IMR-90 (cell line): ENCODE measurements at regions not wholly inside any gene's neighbourhood (a gene's known extent, or its start where the extent isn't known, plus 50 kb on each side); places are given as distances from the start of the nearest gene placed in this dataset.

Source experiments
- ATAC-seq: fragments of 200-7000 bp; cut with Tn5 transposase; 2 replicates; pipeline ENCODE4 v1.9.1; 2020; ENCODE audit warnings: low read depth, mild to moderate bottlenecking, moderate library complexity
- BruUV-seq: library from RNA; stranded (reverse); fragments of 400-500 nt; replicated peaks from 2 replicates; lab custom pipeline; 2021; lab: Mats Ljungman, UMichigan
- CTCF ChIA-PET: fragments of 300-600 bp; formaldehyde crosslinking; extraction: SDS; loops from one replicate; lab custom pipeline; 2021; ENCODE audit warnings: antibody characterized with exemption; lab: Yijun Ruan, JAX
- POLR2A ChIA-PET: fragments of 300-600 bp; sonication (Branson Sonifier 250); formaldehyde crosslinking; loops from one replicate; lab custom pipeline; 2022; ENCODE audit warnings: antibody characterized with exemption; ENCODE audit not compliant: unreplicated experiment; lab: Charles Lee
- DNase-seq: peaks from one replicate; pipeline ENCODE4 v3.0.0; 2013
- H2AFZ ChIP-seq: replicated peaks from 2 replicates; pipeline ENCODE3; 2013; ENCODE audit warnings: low read length, mild to moderate bottlenecking; ENCODE audit not compliant: poor library complexity
- H2AK5ac ChIP-seq: 2 replicates; pipeline ENCODE4 v1.6.1; 2013; ENCODE audit warnings: low read depth, low read length, inconsistent platforms
- H2AK9ac ChIP-seq: replicated peaks from 2 replicates; pipeline ENCODE3; 2013; ENCODE audit warnings: mild to moderate bottlenecking, low read depth, low read length, moderate library complexity; ENCODE audit not compliant: poor library complexity
- H2BK120ac ChIP-seq: 2 replicates; pipeline ENCODE4 v1.6.1; 2013; ENCODE audit warnings: low read depth, low read length, inconsistent platforms
- H2BK15ac ChIP-seq: 3 replicates; pipeline ENCODE4 v1.6.1; 2013; ENCODE audit warnings: low read depth, low read length, inconsistent platforms
- H2BK20ac ChIP-seq: 2 replicates; pipeline ENCODE4 v1.6.1; 2013; ENCODE audit warnings: low read depth, mild to moderate bottlenecking, inconsistent platforms, low read length, moderate library complexity
- H2BK5ac ChIP-seq: 2 replicates; pipeline ENCODE4 v1.6.1; 2013; ENCODE audit warnings: mild to moderate bottlenecking, low read depth, low read length, inconsistent platforms; ENCODE audit not compliant: poor library complexity, severe bottlenecking
- H3K14ac ChIP-seq: replicated peaks from 2 replicates; pipeline ENCODE4 v1.6.1; 2013; ENCODE audit warnings: low read depth, low read length, inconsistent platforms
- H3K18ac ChIP-seq: 2 replicates; pipeline ENCODE4 v1.6.1; 2013; ENCODE audit warnings: low read depth, low read length, control low read depth
- H3K23ac ChIP-seq: 2 replicates; pipeline ENCODE4 v1.6.1; 2013; ENCODE audit warnings: low read depth, low read length, inconsistent platforms
- H3K27ac ChIP-seq: 2 replicates; pipeline ENCODE4 v1.5.1; 2013; ENCODE audit warnings: mild to moderate bottlenecking, control low read depth, low read length; ENCODE audit not compliant: insufficient read depth
- H3K27me3 ChIP-seq: 2 replicates; pipeline ENCODE4 v1.6.1; 2013; ENCODE audit warnings: low read length; ENCODE audit not compliant: control insufficient read depth, insufficient read depth
- H3K36me3 ChIP-seq: 2 replicates; pipeline ENCODE4 v1.6.1; 2013; ENCODE audit warnings: low read length, mixed read lengths; ENCODE audit not compliant: control insufficient read depth, insufficient read depth
- H3K4ac ChIP-seq: 2 replicates; pipeline ENCODE4 v1.6.1; 2013; ENCODE audit warnings: low read depth, low read length, inconsistent platforms
- H3K4me1 ChIP-seq: 2 replicates; pipeline ENCODE4 v1.6.1; 2013; ENCODE audit warnings: low read length, mixed read lengths; ENCODE audit not compliant: control insufficient read depth, insufficient read depth
- H3K4me2 ChIP-seq: 2 replicates; pipeline ENCODE4 v1.6.1; 2013; ENCODE audit warnings: low read depth, mild to moderate bottlenecking, control low read depth, low read length, moderate library complexity
- H3K4me3 ChIP-seq: 2 replicates; pipeline ENCODE4 v1.5.1; 2013; ENCODE audit warnings: low read depth, mild to moderate bottlenecking, control low read depth, low read length, moderate library complexity; ENCODE audit not compliant: insufficient read depth
- H3K56ac ChIP-seq: 2 replicates; pipeline ENCODE4 v1.6.1; 2013; ENCODE audit warnings: low read length, inconsistent platforms; ENCODE audit not compliant: insufficient read depth; ENCODE audit errors: extremely low read depth
- H3K79me1 ChIP-seq, 2 experiments: 2 replicates each; pipeline ENCODE4 v1.6.1; 2013; ENCODE audit warnings: low read length in 2 of 2, inconsistent platforms in 1 of 2, low read depth in 1 of 2
- H3K9ac ChIP-seq: 2 replicates; pipeline ENCODE4 v1.6.1; 2013; ENCODE audit warnings: low read depth, low read length, control low read depth
- H3K9me1 ChIP-seq: 2 replicates; pipeline ENCODE4 v1.6.1; 2013; ENCODE audit warnings: low read length, inconsistent platforms; ENCODE audit not compliant: insufficient read depth
- H3K9me3 ChIP-seq: 2 replicates; pipeline ENCODE4 v1.6.1; 2013; ENCODE audit warnings: low read length; ENCODE audit not compliant: control insufficient read depth, insufficient read depth
- H4K20me1 ChIP-seq: 2 replicates; pipeline ENCODE4 v1.6.1; 2013; ENCODE audit warnings: low read length, inconsistent platforms; ENCODE audit not compliant: insufficient read depth
- H4K5ac ChIP-seq: 2 replicates; pipeline ENCODE4 v1.6.1; 2013; ENCODE audit warnings: mild to moderate bottlenecking, low read depth, low read length, control low read depth
- H4K8ac ChIP-seq, 2 experiments: 2 replicates each; pipeline ENCODE4 v1.6.1; 2013; ENCODE audit warnings: low read depth in 2 of 2, low read length in 2 of 2, control low read depth in 1 of 2, inconsistent platforms in 1 of 2
- H4K91ac ChIP-seq: 2 replicates; pipeline ENCODE4 v1.6.1; 2013; ENCODE audit warnings: low read depth, low read length, inconsistent platforms; ENCODE audit not compliant: insufficient read depth
- MAFK ChIP-seq: IDR thresholded peaks from 2 replicates; pipeline ENCODE4 v1.6.1; 2012; ENCODE audit warnings: low read depth, low read length, improper control_type of control experiment
- MAZ ChIP-seq: IDR thresholded peaks from 2 replicates; pipeline ENCODE4 v1.6.1; 2012; ENCODE audit warnings: low read depth, mild to moderate bottlenecking, low read length, improper control_type of control experiment, moderate library complexity, borderline replicate concordance
- POLR2A ChIP-seq: IDR thresholded peaks from 2 replicates; pipeline ENCODE4 v1.6.1; 2012; ENCODE audit warnings: mild to moderate bottlenecking, low read depth, low read length
- WGBS, 2 experiments: methylation state at CpG; one replicate each; pipeline versions ENCODE4 v1.1.5 to v1.1.7; 2013; ENCODE audit warnings: missing lambda C conversion rate in 2 of 2; ENCODE audit not compliant: insufficient read length in 1 of 2; ENCODE audit errors: extremely low coverage in 2 of 2; 5-methylcytosine and 5-hydroxymethylcytosine counted together
- dilution Hi-C: fragments of 300-500 bp; cut with HindIII; formaldehyde crosslinking; loops from one replicate; pipeline ENCODE4 v1.14.3; 2018; ENCODE audit warnings: low sequenced_read_pairs; ENCODE audit not compliant: unreplicated experiment
- in situ Hi-C: fragments of 300-500 bp; cut with MboI; formaldehyde crosslinking; loops from 3 replicates; pipeline ENCODE4 v1.14.3; 2019; ENCODE audit warnings: low sequenced_read_pairs, inconsistent platforms, mixed read lengths
- intact Hi-C: fragments of 100-400 bp; cut with micrococcal nuclease; formaldehyde crosslinking; loops from 2 replicates; pipeline ENCODE4 v1.10.0; 2022
- TF ChIP-seq, protein P1 (sequence below): fragments of 150-350 bp; IDR thresholded peaks from 2 replicates; pipeline ENCODE4 v1.6.1; 2017; ENCODE audit warnings: mild to moderate bottlenecking, antibody characterized with exemption, low read length, low read depth
- TF ChIP-seq, protein P2 (sequence below): fragments of 150-350 bp; IDR thresholded peaks from 2 replicates; pipeline ENCODE4 v1.6.1; 2016; ENCODE audit warnings: low read depth, mild to moderate bottlenecking, low read length, moderate library complexity, borderline replicate concordance

DNA sequence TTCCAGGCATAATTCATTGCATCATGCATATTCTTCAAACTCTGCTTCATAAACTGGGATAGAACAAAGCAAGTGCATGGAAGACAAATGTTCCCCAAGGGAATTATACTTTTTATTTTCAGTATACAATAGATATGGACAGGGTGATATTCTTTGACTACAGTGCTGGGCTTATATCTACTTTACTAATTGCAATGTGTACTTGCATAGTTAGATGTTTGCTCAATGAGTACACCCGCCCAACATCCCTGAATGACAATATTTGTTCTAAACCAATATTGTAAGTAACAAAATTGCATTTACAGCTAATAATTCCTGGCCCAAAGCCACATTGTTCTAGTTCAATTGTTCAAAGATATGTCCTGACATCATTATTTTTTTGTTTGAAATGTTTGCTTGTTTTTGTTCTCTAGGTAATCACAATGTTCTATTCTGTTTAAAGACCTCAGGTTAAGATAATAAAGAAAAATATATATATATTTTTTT, 171.4 kb downstream of the PTN start:
- H4K20me1 ChIP-seq = no peaks in the 10 kb centered on the region
- WGBS, 2 experiments = no CpG with 5 or more reads among the region's 1 CpG
- no peak overlapping the region for H3K23ac ChIP-seq
- no peak overlapping the region for H2BK5ac ChIP-seq
- DNase-seq = no peak
- no peak overlapping the region for H2BK20ac ChIP-seq
- H2AK5ac ChIP-seq = no peak overlapping the region
- H3K14ac ChIP-seq = no peak overlapping the region
- H3K4me1 ChIP-seq = 0 out of 2 replicates have a peak, but pooled peaks cover 2% of the 10 kb centered on the region
- ATAC-seq = no peak
- no peak overlapping the region for H3K18ac ChIP-seq
- H3K4ac ChIP-seq = no peak overlapping the region
- no peaks in the 10 kb centered on the region for H3K36me3 ChIP-seq
- no peak overlapping the region for H4K8ac ChIP-seq
- no peak overlapping the region for H3K27ac ChIP-seq
- CTCF ChIA-PET = no interaction called here
- in situ Hi-C loops = no loop called here
- H2BK15ac ChIP-seq = no peak overlapping the region
- H3K4me3 ChIP-seq = no peak overlapping the region
- H2AK9ac ChIP-seq = no peak overlapping the region
- H4K5ac ChIP-seq = no peak overlapping the region
- no TSS peak for BruUV-seq
- H3K4me2 ChIP-seq = no peak overlapping the region
- H3K79me1 ChIP-seq = no peaks in the 10 kb centered on the region
- dilution Hi-C loops = no loop called here
- POLR2A ChIA-PET = no interaction called here
- no peaks in the 10 kb centered on the region for H3K27me3 ChIP-seq
- TF ChIP-seq, protein P1, sequence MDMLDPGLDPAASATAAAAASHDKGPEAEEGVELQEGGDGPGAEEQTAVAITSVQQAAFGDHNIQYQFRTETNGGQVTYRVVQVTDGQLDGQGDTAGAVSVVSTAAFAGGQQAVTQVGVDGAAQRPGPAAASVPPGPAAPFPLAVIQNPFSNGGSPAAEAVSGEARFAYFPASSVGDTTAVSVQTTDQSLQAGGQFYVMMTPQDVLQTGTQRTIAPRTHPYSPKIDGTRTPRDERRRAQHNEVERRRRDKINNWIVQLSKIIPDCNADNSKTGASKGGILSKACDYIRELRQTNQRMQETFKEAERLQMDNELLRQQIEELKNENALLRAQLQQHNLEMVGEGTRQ = no peak
- TF ChIP-seq MAFK (no peak), POLR2A (no peak), MAZ (no peak)
- TF ChIP-seq, protein P2, sequence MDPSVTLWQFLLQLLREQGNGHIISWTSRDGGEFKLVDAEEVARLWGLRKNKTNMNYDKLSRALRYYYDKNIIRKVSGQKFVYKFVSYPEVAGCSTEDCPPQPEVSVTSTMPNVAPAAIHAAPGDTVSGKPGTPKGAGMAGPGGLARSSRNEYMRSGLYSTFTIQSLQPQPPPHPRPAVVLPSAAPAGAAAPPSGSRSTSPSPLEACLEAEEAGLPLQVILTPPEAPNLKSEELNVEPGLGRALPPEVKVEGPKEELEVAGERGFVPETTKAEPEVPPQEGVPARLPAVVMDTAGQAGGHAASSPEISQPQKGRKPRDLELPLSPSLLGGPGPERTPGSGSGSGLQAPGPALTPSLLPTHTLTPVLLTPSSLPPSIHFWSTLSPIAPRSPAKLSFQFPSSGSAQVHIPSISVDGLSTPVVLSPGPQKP = no peak
- no peak overlapping the region for H3K9ac ChIP-seq
- no peak overlapping the region for H3K56ac ChIP-seq
- no peaks in the 10 kb centered on the region for H3K9me1 ChIP-seq
- intact Hi-C loops = no loop called here
- no peaks in the 10 kb centered on the region for H3K9me3 ChIP-seq
- no peak overlapping the region for H2BK120ac ChIP-seq
- no peak overlapping the region for H4K91ac ChIP-seq
- no peak overlapping the region for H2AFZ ChIP-seq
